NOMO-1 (cell line): ENCODE measurements at regions not wholly inside any gene's neighbourhood (a gene's known extent, or its start where the extent isn't known, plus 50 kb on each side); places are given as distances from the start of the nearest gene placed in this dataset.

Experiments
- DNase-seq, 2 experiments: peaks; one replicate each; lab custom pipeline; 2025; ENCODE audit not compliant: unreplicated experiment in 2 of 2; lab: John Stamatoyannopoulos, UW

DNA sequence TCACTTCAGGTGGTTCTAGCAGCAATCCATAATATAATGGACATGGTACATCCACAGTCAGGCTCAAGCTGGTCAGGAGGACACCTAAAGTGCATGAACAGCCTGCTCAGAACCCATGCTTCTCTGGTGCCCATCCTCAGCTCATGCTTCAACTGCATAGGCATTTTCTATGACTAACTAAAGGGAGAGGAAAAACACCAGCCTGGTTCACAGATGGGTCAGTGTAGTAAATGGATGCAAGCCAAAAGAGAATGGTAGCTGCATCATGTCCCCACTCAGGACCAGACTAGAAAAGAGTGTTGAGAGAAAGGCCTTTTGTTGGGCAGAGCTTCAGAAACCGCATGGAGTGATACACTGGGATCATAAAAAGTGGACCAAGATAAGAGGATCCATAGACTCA lies 556.6 kb downstream of the TLE1 start:
- no peak for DNase-seq

DNA sequence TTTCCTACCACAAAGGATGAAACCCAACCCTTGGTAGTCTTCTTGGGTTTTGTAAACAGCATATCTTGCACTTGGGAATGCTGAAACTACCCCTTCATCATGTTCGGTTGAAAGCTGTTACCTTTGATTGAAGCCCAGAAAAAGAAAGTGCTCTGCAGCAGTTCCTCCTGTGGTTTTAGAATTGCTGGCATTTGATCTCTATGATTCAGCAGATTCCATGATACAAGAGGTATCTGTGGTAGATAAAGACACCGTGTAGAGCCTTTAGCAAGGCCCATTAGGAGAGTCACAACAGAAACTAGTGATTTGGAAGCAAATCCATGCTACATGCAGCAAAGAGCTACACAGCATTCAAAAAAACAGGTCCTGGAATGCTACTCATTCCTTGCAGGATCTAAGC lies 557.0 kb downstream of the TLE1 start:
- peak in 1 of 2 experiments; percentile 42 for DNase-seq

GRCh38 chr9:81128701-81129100 lies 560.6 kb downstream of the TLE1 start:
- DNase-seq, result no peak

DNA sequence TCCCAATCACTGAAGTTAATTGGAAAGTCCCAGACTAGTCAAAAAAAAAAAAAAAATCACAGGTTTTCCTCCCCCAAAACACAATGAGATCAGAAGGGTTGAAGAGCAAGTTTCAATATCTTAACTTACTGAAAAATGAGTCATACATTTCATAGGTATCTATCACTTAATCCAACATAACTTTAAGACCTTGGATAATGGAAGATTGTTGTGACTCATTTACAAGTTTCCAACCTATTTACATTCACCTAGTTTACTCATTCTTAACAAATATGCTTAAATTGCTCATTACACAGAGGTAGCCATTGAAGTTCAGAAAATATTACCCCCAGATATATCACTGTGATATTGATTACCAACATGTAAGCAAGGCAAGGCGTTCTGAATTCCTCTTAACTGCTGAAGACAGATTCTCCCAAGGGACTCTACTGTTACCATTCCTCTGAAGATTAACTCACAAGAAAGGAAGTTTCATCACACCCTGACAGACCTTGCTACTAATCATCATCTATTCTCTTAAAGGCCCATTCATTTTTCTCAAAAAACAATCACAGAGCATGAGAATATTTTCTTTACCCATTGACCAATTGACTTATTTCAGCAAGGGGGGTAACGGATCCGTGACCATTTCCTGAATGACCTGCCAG lies 563.8 kb downstream of the TLE1 start:
- peak in 1 of 2 experiments; percentile 0 for DNase-seq

- DNase-seq, result no peak
These were observed 565.8 kb downstream of the TLE1 start for GRCh38 chr9:81123526-81123925.

- DNase-seq, result no peak
These were observed 566.6 kb downstream of the TLE1 start for GRCh38 chr9:81122749-81123148.

GRCh38 chr9:81119591-81119990 lies 569.8 kb downstream of the TLE1 start:
- no peak for DNase-seq

DNA sequence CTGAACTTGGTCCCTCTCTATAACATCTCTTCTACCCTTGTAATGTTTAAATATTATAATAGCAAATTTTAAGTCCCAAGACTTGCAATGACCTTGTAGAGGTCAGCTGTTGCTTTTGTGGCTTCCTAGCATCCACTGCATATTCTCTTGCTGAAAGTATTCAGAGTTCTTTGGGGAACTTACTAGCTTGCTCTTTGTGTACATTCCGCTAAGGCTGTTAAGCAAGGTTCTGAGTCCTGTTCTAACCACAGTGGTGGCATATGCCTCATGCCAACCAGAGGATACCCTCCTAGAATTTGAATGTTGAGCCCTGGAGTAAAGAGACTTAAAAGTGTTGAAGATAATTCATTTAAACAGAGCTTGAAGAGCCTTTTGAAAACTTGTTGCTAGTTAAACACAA lies 570.9 kb downstream of the TLE1 start:
- DNase-seq, result no peak

DNA sequence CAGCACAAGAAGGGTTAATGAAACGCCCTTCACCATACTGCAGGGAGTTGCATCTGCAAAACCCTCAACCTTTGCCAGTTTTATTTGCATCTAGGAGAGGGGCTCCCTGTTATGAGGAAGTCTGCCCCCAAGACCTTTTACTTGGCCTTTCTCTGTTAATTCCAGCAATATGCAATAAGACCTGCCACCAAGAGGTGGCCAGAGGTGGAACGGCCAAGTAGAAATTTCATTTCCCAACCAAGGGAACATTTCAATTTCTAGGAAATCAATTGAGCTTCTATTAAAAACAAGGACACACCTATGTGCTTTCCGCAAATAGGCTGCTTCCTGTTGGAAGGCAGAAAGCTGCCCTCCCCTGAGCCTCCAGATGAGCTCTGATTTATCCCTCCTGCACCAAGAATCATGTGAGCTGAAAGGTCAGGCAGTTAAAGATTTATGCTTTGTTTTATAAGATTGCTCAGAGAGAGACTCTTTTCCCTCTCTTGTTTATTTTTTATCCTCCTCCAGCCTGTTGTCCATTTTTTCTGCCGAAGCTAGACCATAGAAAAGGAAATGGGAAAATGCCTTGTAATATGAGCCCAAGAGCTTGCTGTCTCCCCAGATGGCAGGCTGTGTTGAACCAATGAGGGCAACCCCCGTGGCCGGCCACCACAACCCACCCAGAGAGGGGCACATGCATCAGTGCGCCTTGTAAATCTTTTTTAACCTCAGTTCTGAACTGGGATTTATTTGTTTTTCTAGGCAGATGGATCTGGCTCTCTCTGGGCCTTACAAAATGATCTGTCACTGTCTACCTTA lies 572.8 kb downstream of the TLE1 start:
- DNase-seq, result no peak

GRCh38 chr9:81113453-81114124 lies 575.8 kb downstream of the TLE1 start:
- peak; percentile 68 to 90 for DNase-seq

- DNase-seq, result no peak
These were observed 576.5 kb downstream of the TLE1 start for GRCh38 chr9:81112627-81113452.

- no peak for DNase-seq
These were observed 580.5 kb downstream of the TLE1 start for GRCh38 chr9:81108821-81109220.

- no peak for DNase-seq
These were observed 581.0 kb downstream of the TLE1 start for GRCh38 chr9:81108391-81108790.

- DNase-seq, result no peak
These were observed 585.5 kb downstream of the TLE1 start for GRCh38 chr9:81103597-81104471.

DNA sequence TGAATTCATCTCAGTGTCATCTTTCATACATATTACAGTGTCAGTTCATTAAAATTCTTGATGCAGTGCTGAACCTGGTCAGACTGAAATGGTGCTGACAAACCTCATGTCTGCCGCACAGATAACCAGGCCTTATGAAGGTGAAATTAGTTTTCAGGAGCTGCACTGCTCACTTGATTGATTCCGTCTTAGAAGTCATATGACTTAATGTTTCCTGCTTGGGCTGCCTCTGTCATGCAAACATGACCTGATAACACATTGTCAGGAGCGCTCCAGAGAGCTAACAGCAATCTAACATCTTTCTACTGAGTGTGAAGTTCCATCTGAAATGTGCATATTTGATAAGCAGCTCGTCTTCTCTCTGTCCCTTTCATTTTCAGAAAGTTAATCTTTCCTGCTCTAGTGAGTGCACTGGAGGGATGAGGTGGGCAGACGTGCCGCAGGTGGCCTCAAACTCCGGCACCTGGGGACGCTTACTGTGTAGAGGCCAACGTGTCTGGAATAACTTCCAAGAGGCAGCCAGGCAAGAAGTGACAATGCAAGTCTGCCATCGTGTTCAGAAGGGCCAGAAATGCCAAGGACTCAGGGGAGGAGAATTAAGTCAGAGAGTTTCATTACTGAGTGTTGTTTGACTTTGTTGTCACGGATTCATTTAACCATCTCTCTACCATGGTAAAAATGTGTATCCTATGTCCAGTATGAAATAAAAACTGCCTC lies 592.1 kb downstream of the TLE1 start:
- DNase-seq, result no peak

DNA sequence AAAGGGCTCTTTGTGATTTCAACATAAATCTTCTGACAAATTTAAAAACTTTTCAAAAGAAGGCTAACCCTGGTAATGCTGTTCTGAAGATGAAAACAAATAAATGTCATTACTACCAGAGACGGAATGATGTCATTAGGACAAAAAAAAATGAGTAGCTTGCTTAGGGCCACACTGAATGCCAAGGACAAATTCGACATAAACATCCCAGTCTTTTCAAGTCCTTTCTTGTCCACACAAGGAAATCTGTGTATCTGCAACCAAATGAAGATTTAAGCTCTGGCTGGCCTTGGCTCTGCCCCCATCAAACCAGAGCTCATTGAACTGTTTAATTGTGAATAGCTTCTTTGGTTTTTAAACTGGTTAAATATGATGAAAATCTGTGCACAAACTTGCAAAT lies 592.7 kb downstream of the TLE1 start:
- no peak for DNase-seq

DNA sequence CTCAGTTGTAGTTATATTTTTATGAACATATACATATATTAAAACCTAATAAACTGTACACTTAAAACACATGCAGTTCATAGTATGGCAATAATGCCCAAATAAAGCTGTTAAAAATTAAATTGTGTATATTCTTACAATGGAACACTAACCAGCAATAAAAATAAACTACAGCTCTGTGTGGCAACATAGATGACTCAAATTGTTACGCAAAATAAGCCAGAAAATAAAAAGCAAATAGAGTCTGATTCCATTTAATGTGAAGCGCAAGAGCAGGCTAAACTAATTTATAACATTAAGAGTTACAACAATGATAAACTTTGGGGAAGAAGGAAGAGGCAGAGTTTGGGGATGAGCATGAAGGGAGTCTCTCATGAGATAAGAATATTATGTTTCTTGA lies 597.3 kb downstream of the TLE1 start:
- no peak for DNase-seq

GRCh38 chr9:81088341-81088740 lies 601.0 kb downstream of the TLE1 start:
- no peak for DNase-seq

DNA sequence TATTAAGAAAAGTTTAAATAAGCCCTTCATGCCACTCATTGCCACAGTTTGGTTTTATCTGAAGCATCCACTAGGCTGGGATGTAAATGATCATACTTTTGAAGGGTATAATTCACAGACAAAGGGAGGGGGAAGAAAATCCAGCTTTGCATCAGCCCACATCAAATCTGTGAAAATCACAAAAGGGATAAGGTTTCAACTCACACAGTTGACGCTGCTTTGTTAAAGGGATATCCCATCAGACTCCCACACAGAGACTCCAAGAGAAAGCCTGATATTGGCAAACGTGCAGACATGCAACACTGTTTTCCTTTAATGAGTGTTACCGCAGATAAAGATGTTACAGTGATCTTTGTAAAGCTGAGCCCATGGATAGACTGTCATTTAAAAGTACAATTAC lies 602.9 kb downstream of the TLE1 start:
- DNase-seq, result no peak
